Coronary artery (tissue), 2 donors: ENCODE measurements at regions not wholly inside any gene's neighbourhood (a gene's known extent, or its start where the extent isn't known, plus 50 kb on each side); places are given as distances from the start of the nearest gene placed in this dataset.
A peak's percentile ranks its signal among the peaks of the same experiment; 100 is the strongest.
"Not testable (repeated sequence)": the region's sequence is repeated elsewhere in the genome, so short reads cannot be mapped to it uniquely, and the experiment has no call there.

Experiments
- DNase-seq: peaks from one replicate; pipeline ENCODE4 v3.0.0-alpha.2; 2017; ENCODE audit warnings: low spot score
- H3K27ac ChIP-seq, 2 donors: fragments of 200-600 bp; sonication (generic); one replicate each; pipeline ENCODE4 v1.5.1; 2016 to 2019
- H3K4me3 ChIP-seq: fragments of 200-600 bp; sonication (generic); 2 replicates; pipeline ENCODE4 v1.5.1; 2016; ENCODE audit warnings: mild to moderate bottlenecking, moderate library complexity
- CTCF ChIP-seq: fragments of 200-600 bp; sonication (generic); IDR thresholded peaks from one replicate; pipeline ENCODE4 v1.5.1; 2019; ENCODE audit warnings: antibody characterized with exemption

DNA sequence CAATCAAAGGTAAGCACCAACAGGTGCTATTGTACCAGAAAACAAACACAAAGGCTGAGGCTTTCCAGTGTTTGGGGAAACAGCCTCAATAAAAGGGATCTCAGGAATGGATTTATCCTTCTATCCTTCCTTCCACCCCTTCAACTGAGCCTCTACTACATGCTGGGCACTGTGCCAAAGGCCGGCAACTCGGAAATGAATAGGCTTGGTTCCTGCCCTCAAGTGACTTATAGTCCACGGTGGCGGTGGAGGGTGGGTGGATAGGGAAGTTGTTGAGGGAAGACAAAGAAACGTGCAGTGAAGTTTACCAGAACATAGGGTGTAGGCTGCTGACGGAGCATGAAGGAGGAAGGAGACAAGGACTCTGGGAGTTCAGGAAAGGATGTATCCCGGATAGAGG, 73.4 kb upstream of the TAB2 start:
- H3K27ac ChIP-seq, result no peak overlapping the region
- H3K4me3 ChIP-seq, result no peak overlapping the region
- no peak for DNase-seq
- no peak for TF ChIP-seq CTCF

GRCh38 chr6:149246691-149247384, 70.7 kb upstream of the TAB2 start:
- no peak for DNase-seq
- no peak overlapping the region for H3K4me3 ChIP-seq
- H3K27ac ChIP-seq, result peak overlapping the region in 1 of 2 donors; percentile 33
- no peak for TF ChIP-seq CTCF

DNA sequence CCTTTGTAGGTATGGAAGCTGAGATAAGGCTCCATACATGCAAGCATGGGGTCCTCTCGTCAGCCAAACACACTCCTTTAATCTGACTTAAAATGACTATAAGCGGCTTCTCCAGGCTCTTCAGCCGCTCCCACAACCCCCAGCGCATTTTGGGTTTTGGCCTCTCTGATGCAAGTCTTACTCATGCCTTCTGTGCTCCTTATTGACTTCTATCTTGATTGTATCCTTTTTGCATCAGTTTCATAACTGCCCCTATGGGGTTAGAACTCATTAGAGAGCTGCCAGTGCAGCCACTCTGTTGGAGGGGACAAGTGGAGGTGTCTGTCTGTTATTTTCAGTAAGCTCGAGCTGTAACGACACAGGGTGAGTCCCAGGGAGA, 70.1 kb upstream of the TAB2 start:
- no peak for DNase-seq
- no peak for TF ChIP-seq CTCF
- H3K27ac ChIP-seq, result no peak overlapping the region
- no peak overlapping the region for H3K4me3 ChIP-seq

- H3K27ac ChIP-seq, H3K4me3 ChIP-seq, DNase-seq: not testable (repeated sequence)
These were observed 69.2 kb upstream of the TAB2 start for GRCh38 chr6:149248263-149248662.

- DNase-seq, result no peak
- H3K27ac ChIP-seq, result no peak overlapping the region
- TF ChIP-seq CTCF, result no peak
- H3K4me3 ChIP-seq, result no peak overlapping the region
These were observed 68.7 kb upstream of the TAB2 start for GRCh38 chr6:149248693-149249369.

DNA sequence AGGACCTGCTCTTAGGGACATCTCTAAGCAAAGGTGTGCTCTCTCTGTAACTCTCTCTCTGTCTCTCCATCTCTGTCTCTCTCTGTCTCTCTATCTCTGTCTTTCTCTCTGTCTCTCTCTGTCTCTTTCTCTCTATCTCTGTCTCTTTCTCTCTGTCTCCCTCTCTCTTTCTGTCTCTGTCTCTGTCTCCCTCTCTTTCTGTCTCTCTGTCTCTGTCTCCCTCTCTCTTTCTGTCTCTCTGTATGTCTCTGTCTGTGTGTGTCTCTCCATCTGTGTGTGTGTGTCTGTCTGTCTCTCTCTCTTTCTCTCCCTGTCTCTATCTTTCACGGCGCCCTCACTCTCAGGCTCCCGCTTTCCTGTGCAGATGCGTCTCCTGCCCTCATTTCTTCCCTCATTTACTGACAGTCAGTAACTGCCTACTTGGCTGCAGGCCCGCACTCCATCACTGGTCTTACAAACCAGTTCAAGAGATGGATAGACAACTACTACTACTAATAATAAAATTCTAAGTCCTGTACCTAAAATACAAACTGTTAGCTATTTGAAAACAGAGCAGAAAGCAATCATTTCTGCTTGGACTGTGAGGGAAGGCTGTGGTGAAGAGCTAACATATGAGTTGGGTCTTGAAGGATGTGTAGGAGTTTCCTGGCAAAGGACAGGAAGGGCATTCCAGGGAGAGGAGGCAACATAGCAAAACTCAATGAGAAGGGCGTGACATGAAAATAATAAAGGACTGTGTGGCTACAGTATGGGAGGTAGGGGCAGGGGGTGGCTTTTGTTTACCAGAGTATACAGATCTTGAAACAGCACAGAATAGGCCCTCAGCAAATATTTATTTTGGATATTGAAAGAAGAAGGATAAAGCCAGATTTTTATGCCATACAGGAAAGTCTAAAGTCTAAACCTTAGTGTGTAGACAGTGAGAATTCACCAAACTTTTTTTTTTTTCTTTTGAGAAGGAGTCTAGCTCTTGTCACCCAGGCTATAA, 67.8 kb upstream of the TAB2 start:
- no peak overlapping the region for H3K27ac ChIP-seq
- H3K4me3 ChIP-seq, result no peak overlapping the region
- no peak for DNase-seq
- no peak for TF ChIP-seq CTCF

- no peak for TF ChIP-seq CTCF
- DNase-seq, result no peak
- Histone ChIP-seq H3K27ac (no peak overlapping the region), H3K4me3 (no peak overlapping the region)
These were observed 66.6 kb upstream of the TAB2 start for GRCh38 chr6:149250951-149251350.
